ENCODE measurements at regions not wholly inside any gene's neighbourhood (a gene's known extent, or its start where the extent isn't known, plus 50 kb on each side); places are given as distances from the start of the nearest gene placed in this dataset.
A peak's percentile ranks its signal among the peaks of the same experiment; 100 is the strongest.

GRCh38 chr10:91684841-91685240, 52.0 kb upstream of the PPP1R3C start:
- Histone ChIP-seq H3K4me3 (no peak overlapping the region), H3K9me2 (ENCODE audit: insufficient read depth) (peaks cover 6% of the 10 kb centered on the region; the same call in 1 of the 2 replicates), H3K27me3 (ENCODE audit: insufficient read depth) (no peaks in the 10 kb centered on the region), H2AFZ (peak overlapping the region; percentile 75; the same call in 1 of the 2 replicates), H3K79me2 (replicated peaks; ENCODE audit: insufficient read depth) (no peaks in the 10 kb centered on the region), H4K20me1 (replicated peaks; ENCODE audit: insufficient read depth) (no peaks in the 10 kb centered on the region), H3F3A (replicated peaks; ENCODE audit: low read depth) (no peaks in the 10 kb centered on the region), H3K4me1 (ENCODE audit: insufficient read depth) (peaks cover 9% of the 10 kb centered on the region; the same call in 1 of the 2 replicates), H3K36me3 (ENCODE audit: insufficient read depth) (no peaks in the 10 kb centered on the region), H3K27ac (ENCODE audit: low read depth) (no peak overlapping the region), H3K4me2 (0 out of 2 replicates have a peak overlapping the region, but pooled peaks have one; percentile 32)
- Mint-ChIP-seq H3K4me1 (peaks cover 26% of the 10 kb centered on the region), H3K27ac (no peak overlapping the region), H3K27me3 (ENCODE audit: insufficient read depth, low read depth, poor library complexity) (peaks cover 6% of the 10 kb centered on the region), H3K36me3 (ENCODE audit: low read depth) (no peaks in the 10 kb centered on the region), H3K4me3 (no peak overlapping the region), H3K9me3 (no peaks in the 10 kb centered on the region)
- DNase-seq (ENCODE audit: low spot score) = no peak
- ATAC-seq = no peak
- TF ChIP-seq ETS1 (IDR thresholded peaks at IDR 0.05) = no peak
- no peak for TF ChIP-seq JUNB (IDR thresholded peaks at IDR 0.05; ENCODE audit: unreplicated experiment)
- no peak for TF ChIP-seq STAT1 (IDR thresholded peaks at IDR 0.05; ENCODE audit: unreplicated experiment)
- TF ChIP-seq EZH2 (IDR thresholded peaks at IDR 0.05; ENCODE audit: low read depth, unreplicated experiment) = no peak
- no peak for TF ChIP-seq EZH2phosphoT487 (IDR thresholded peaks at IDR 0.05; ENCODE audit: unreplicated experiment)
- no peak for TF ChIP-seq ZNF462 (CRISPR knock-in tag; IDR thresholded peaks at IDR 0.05)

Measured in GM23338 (cell line).